ENCODE measurements at regions not wholly inside any gene's neighbourhood (a gene's known extent, or its start where the extent isn't known, plus 50 kb on each side); places are given as distances from the start of the nearest gene placed in this dataset.

DNA sequence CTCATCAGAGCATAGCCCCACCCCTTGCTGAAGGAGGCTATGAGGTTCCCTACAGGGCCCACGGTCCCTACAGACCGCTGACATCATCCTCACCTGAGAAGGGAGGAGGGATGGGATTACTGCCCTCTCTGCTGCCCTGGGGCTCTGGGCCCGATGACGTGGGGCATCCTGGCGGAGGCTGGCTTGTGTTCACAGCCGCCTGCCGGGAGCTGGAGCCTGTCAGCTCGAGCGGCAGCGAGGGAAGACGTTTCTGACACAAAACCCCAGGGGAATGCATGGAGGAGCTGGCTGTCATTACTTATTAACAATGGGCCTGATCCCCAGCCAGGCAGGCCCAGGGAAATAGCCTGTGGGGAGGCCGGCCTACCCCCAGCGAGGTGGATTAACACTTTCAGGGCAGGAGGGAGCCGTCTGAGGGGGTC lies 106.6 kb upstream of the ATP6AP2 start:
- Mint-ChIP-seq H3K4me1 (ENCODE audit: low read depth) (peaks cover 25% of the 10 kb centered on the region), H3K9me3 (no peaks in the 10 kb centered on the region), H3K27me3 (peaks cover 70% of the 10 kb centered on the region), H3K27ac (no peak overlapping the region), H3K36me3 (ENCODE audit: low read depth) (no peaks in the 10 kb centered on the region), H3K4me3 (no peak overlapping the region)
- DNase-seq: no peak

DNA sequence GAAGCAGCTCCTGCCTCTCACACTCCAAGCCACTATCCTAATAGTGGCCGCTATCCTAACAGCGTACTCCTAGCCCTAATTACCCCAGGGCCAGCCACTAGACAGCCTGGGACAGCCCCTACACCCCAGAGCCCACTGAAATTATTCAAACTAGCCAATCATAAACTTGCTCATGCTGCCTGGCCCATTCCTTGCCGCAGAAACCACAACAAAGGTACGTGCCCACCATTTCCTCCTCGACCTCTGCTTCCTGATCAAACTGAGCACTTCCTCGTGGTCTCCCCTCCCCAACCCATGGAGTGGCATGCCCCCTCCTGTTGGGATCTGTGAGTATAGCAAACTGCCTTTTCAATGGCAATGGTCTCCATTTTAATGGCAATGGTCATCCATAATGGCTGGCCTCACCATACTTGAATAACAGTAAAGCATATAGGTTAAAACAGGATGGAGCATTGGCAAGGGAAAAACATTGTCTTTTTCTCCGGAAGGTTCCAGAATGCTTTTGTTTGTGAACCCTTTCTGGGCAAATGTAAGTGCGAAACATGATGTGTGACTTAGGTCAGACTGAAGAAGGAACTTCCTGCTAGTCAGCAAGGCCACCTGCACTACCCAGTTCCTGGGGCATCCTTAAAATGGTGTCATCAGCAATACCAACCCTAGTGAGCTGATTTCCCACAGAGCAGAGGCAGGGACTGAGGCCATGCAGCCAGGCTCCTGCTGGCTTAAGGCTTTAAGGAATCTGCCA lies 107.1 kb upstream of the ATP6AP2 start:
- Mint-ChIP-seq H3K27ac (no peak overlapping the region), H3K9me3 (no peaks in the 10 kb centered on the region), H3K36me3 (ENCODE audit: low read depth) (no peaks in the 10 kb centered on the region), H3K27me3 (peaks cover 64% of the 10 kb centered on the region), H3K4me1 (ENCODE audit: low read depth) (peaks cover 27% of the 10 kb centered on the region), H3K4me3 (no peak overlapping the region)
- no peak for DNase-seq

DNA sequence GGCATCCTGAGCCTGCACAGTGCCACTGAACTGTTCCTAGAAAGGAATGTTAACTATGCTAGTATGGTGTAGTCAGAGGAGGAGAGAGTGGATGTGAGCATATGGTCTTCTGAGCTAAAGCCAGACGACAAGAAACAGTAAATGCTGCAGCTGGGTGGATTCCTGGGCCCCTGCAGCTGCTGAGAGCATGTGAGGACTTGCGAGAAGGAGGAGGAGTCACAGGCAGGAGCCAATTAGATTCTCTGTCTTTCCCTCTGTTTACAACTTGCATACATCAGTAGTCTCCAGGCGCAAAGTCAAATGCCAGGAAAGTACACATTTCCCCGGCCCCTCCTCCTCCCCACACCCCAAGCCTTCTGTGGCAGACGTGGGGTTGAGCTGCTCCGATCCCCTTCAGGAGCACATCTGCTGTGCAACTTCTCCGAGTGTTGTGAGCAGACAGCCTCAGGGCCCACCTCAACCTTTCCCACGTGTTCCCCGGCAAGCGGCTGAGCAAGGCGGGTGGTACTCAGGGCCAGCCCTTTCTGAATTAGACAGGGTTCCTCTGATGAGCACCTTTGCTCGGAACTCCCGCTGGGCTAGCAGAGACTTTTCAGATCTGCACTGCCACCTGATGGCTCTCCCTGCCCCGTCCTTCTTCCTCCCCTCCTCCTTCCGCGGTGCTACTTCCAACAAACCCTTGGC lies 108.7 kb upstream of the ATP6AP2 start:
- no peaks in the 10 kb centered on the region for H3K9me3 Mint-ChIP-seq
- peak; percentile 43 for DNase-seq
- H3K4me1 Mint-ChIP-seq (ENCODE audit: low read depth): peaks cover 31% of the 10 kb centered on the region
- peak overlapping the region; percentile 2 for H3K4me3 Mint-ChIP-seq
- no peak overlapping the region for H3K27ac Mint-ChIP-seq
- peaks cover 55% of the 10 kb centered on the region for H3K27me3 Mint-ChIP-seq
- no peaks in the 10 kb centered on the region for H3K36me3 Mint-ChIP-seq (ENCODE audit: low read depth)

DNA sequence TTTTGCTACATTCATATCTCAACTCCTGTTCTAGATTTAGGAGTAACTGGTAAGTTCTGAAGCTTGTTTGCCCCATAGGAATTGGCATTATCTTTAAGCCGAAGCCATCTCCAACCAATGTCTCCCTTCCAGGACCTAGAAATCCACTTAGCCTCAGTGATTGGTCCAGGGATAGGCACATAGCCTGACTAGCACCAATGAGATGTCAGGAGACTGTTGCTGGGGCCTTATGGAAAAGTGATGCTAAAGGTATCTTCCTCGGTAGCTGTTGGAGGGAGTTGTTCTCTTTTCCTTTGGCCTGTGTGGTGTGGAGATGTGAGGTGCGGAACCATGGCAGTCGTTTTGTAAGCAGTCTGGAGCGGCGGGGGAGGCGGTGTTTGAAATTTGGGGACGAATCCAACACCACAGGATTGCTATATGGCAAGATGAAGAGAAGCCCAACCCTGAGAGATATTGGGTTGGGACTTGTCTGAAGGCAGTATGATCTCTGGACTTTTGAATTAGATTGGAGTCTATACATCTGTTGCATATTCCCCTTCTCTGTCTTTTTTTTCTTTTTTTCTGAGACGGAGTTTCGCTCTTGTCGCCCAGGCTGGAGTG lies 109.8 kb upstream of the ATP6AP2 start:
- Mint-ChIP-seq H3K36me3 (ENCODE audit: low read depth) (no peaks in the 10 kb centered on the region), H3K4me3 (no peak overlapping the region), H3K9me3 (no peaks in the 10 kb centered on the region), H3K27me3 (peaks cover 47% of the 10 kb centered on the region), H3K4me1 (ENCODE audit: low read depth) (peaks cover 31% of the 10 kb centered on the region), H3K27ac (no peak overlapping the region)
- DNase-seq: no peak

DNA sequence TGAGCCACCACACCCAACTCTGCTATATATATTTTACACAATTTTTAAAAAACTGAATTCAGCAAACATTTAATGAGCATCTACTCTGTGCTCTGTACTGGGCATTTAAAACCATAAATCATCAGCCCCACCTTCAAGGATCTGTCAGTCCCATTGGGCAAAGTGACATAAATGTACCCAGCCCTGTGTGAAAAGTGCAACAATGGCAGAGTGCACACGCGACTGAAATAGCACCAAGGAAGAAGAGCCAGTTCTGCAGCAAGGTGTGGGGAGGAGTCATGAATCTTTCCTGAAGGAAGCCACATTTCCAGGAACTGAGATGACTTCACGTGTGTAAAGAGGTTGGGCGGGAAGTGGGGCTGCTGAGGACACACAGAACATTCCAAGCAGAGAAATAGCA lies 111.5 kb upstream of the ATP6AP2 start:
- no peak overlapping the region for H3K27ac Mint-ChIP-seq
- no peaks in the 10 kb centered on the region for H3K9me3 Mint-ChIP-seq
- no peaks in the 10 kb centered on the region for H3K36me3 Mint-ChIP-seq (ENCODE audit: low read depth)
- no peak for DNase-seq
- H3K4me3 Mint-ChIP-seq: no peak overlapping the region
- peaks cover 36% of the 10 kb centered on the region for H3K4me1 Mint-ChIP-seq (ENCODE audit: low read depth)
- peaks cover 48% of the 10 kb centered on the region for H3K27me3 Mint-ChIP-seq

DNA sequence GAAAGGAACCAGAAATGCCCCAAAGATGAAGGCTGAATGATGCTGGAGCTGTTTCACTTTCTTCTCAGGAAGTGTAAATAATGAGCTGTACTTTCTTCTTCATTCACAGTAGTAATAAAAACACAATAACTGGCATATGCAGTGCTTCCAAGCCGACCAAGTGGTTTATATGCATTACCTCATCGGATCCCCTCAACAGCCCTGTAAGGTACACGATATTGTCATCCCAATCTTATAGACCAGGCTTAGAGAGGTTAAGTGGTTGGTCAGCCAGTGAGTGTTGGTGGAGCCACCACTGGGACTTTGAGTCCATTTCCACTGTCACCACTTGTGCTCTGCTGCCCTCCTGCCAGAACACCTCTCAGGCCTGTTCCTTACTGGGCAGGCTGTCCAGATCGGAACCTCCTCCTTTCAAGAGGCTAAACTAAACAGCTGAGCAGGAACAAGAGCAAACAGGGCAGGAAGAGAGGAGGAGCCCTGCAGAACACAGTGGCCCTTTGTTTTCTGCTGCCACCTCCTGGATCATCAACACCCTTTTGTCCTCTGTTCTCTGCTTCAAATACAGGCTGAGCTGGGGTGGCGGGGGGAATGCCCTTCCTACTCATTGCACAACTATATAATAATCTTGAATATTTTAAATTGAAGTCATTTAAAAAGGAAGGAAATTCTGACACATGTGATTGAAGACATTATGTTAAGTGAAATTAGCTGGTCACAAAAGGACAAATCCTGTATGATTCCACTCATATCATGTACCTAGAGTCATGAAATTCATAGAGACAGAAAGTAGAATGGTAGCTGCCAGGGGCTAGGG lies 112.5 kb upstream of the ATP6AP2 start:
- H3K27ac Mint-ChIP-seq: peak overlapping the region; percentile 16
- H3K4me1 Mint-ChIP-seq (ENCODE audit: low read depth): peaks cover 30% of the 10 kb centered on the region
- DNase-seq: no peak
- no peak overlapping the region for H3K4me3 Mint-ChIP-seq
- no peaks in the 10 kb centered on the region for H3K9me3 Mint-ChIP-seq
- no peaks in the 10 kb centered on the region for H3K36me3 Mint-ChIP-seq (ENCODE audit: low read depth)
- H3K27me3 Mint-ChIP-seq: peaks cover 50% of the 10 kb centered on the region

DNA sequence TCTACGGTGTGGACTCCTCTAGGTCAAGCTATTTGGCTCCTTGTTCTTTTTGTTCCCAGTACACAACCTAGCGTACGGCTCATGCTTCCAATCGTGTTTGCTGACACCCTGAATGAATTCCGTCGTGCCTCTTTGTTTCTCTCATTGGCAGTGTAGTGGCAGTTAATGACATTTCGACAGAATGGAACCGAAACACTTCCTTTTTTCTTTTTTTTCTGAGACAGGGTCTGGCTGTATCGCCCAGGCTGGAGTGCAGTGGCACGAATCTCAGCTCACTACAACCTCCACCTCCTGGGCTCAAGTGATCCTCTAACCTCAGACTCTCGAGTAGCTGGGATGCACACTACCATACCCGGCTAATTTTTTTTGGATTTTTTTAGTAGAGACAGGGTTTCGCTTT lies 113.3 kb upstream of the ATP6AP2 start:
- H3K27ac Mint-ChIP-seq: no peak overlapping the region
- peaks cover 26% of the 10 kb centered on the region for H3K4me1 Mint-ChIP-seq (ENCODE audit: low read depth)
- H3K4me3 Mint-ChIP-seq: no peak overlapping the region
- H3K27me3 Mint-ChIP-seq: peaks cover 52% of the 10 kb centered on the region
- no peak for DNase-seq
- no peaks in the 10 kb centered on the region for H3K9me3 Mint-ChIP-seq
- H3K36me3 Mint-ChIP-seq (ENCODE audit: low read depth): no peaks in the 10 kb centered on the region

DNA sequence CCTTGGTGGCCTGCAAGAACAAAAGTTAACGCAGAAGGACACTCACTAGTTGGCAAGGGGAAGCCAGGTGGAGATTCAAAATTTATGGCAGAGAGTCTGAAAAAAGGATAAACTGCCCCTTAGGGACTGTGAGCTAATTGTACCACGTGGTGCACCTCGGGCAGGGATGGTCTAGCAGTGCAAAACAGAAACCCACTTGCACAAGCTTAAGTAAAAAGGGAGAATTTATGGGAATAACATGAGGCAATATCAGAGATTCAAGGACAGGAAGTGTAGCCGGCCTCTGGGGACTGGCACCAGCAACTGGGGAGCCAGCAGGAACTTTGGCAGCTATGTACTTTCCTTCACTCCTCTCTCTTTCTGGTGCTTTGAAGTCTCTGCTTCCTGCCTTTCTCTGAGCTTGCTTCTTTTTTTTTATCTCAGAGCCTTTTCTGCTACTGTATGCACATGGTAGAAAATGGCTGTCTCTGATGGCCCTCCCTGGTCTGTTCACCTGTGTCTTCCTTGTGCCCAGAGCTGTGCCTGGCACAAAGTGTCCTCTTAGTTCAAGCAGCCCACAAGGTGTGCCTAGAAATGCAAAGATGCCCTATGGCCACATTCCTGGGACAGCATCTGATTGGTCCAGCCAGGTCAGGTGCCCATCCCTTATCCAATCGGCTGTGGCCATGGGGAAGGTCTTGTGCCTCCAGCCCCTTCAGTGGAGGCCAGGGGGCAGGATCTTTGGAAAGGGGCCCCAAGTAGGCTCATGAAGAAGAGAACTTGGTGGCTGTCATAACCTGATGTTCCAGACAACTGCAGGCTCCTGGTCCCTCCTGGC lies 114.8 kb upstream of the ATP6AP2 start:
- DNase-seq: no peak
- H3K4me3 Mint-ChIP-seq: no peak overlapping the region

DNA sequence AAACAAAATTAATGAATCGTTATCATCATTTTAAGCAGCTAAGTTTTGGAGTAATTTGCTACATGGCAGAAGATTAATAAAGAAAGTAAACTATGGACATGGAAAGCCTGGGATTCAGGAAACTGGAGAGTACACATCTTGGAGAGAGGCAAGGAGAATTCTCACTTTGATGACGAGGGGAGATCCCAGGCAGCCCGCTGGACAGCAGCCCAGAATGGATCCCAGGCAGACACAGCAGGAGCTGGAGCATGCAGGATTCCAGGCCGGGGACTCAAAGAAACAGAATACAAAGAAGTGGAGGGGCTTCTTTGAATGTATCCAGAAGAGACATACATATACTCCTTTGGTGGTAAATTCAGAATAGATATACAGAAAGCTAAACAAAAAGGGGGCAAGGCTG lies 118.0 kb upstream of the ATP6AP2 start:
- Mint-ChIP-seq H3K36me3 (ENCODE audit: low read depth) (no peaks in the 10 kb centered on the region), H3K27ac (no peak overlapping the region), H3K27me3 (peaks cover 62% of the 10 kb centered on the region), H3K4me1 (ENCODE audit: low read depth) (peaks cover 10% of the 10 kb centered on the region), H3K4me3 (no peak overlapping the region), H3K9me3 (no peaks in the 10 kb centered on the region)
- DNase-seq: no peak

More for the DNA sequence above, 114.8 kb upstream of the ATP6AP2 start:
- no peaks in the 10 kb centered on the region for H3K36me3 Mint-ChIP-seq (ENCODE audit: low read depth)
- no peak overlapping the region for H3K27ac Mint-ChIP-seq
- peaks cover 18% of the 10 kb centered on the region for H3K4me1 Mint-ChIP-seq (ENCODE audit: low read depth)
- H3K27me3 Mint-ChIP-seq: peaks cover 51% of the 10 kb centered on the region
- H3K9me3 Mint-ChIP-seq: no peaks in the 10 kb centered on the region

DNA sequence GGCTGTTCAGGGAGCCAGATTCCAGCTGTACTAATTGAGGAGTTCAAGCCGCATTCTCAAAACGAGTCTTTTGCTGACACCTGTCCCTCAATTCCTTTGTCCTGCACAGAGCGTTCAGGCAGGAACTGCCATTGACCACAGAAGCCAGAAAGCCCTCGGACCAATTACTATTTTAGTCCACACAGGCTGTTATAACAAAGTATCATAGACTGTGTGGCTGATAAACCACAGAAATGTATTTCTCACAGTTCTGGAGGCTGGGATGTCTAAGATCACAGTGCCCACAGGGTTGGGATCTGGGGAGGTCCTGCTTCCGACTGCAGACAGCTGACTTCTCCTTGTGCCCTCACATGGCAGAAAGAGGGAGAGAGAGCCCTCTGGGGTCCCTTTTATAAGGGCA lies 119.8 kb upstream of the ATP6AP2 start:
- Mint-ChIP-seq H3K9me3 (no peaks in the 10 kb centered on the region), H3K36me3 (ENCODE audit: low read depth) (no peaks in the 10 kb centered on the region), H3K27me3 (peaks cover 59% of the 10 kb centered on the region), H3K4me1 (ENCODE audit: low read depth) (peaks cover 5% of the 10 kb centered on the region), H3K27ac (no peak overlapping the region), H3K4me3 (no peak overlapping the region)
- no peak for DNase-seq

DNA sequence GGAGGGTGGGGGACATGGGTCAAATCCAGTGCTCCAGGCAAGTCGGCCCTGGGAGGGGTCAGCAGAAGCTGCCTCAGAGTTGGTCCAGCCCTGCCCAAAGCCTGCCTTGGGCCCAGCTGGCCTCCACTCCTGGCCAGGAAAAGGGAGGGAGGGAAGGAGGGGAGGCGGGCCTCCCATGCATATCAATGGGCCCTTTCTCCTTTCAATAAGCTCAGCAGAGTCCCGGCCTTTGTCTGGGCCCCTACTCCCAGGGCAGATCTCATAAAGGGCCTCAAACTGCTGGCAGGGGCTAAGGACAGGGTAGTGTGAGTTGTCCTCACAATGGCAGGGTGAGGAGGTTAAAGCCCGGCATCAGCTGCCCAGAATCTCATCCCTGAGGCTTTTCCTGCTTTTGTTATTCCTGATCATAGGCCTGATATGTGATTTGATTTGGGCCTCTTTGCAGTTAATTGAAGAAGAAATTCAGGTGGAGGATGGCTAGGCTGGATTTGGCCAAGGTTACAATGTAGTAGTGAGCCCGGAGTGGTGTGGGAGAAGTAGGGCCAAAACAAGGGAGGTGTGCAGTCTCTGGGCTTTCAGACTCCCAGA lies 121.1 kb upstream of the ATP6AP2 start:
- H3K4me3 Mint-ChIP-seq: no peak overlapping the region
- no peaks in the 10 kb centered on the region for H3K36me3 Mint-ChIP-seq (ENCODE audit: low read depth)
- H3K4me1 Mint-ChIP-seq (ENCODE audit: low read depth): no peaks in the 10 kb centered on the region
- no peak overlapping the region for H3K27ac Mint-ChIP-seq
- H3K27me3 Mint-ChIP-seq: peaks cover 59% of the 10 kb centered on the region
- no peak for DNase-seq
- H3K9me3 Mint-ChIP-seq: peaks cover 6% of the 10 kb centered on the region

DNA sequence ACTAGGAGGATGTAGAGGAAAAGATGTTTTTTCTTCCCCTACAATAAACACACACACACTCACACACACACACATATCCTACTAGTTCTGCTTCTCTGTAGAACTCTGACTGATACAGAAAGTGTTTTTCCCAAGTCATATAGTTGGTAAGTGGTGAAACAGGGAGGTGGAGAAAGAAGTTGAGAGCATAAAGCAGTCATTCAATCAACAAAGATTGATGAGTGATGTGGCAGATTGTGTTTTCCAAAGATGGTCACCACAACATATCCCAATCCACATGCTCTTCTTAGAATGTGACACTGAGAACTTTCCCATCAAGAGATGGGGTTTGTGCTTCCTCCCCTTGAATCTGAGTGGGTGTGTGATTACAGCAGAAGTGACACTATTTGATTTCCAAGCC lies 123.4 kb upstream of the ATP6AP2 start:
- Mint-ChIP-seq H3K27ac (no peak overlapping the region), H3K4me3 (no peak overlapping the region), H3K27me3 (peaks cover 45% of the 10 kb centered on the region), H3K4me1 (ENCODE audit: low read depth) (no peaks in the 10 kb centered on the region), H3K9me3 (peaks cover 6% of the 10 kb centered on the region), H3K36me3 (ENCODE audit: low read depth) (no peaks in the 10 kb centered on the region)
- no peak for DNase-seq

DNA sequence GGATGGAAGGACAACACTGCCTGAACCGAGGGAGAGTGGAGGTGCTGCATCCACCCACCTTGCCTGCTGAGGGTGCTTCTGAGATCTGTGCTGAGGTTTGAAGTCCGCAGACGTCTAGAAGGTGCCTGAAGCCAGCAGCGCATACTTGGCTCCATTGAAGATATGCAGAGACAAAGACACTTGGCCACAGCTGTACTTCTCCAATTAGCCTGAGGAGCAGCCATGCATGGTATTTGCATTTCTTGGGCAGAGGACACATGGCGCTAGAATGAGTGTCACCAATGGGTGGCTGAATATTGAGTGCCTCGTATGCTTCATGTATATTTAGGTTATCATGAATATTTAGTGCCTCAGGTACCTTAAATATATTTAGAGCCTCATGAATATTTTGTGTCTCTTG lies 128.7 kb upstream of the ATP6AP2 start:
- Mint-ChIP-seq H3K9me3 (peaks cover 6% of the 10 kb centered on the region), H3K4me3 (no peak overlapping the region), H3K36me3 (ENCODE audit: low read depth) (no peaks in the 10 kb centered on the region), H3K27ac (no peak overlapping the region), H3K4me1 (ENCODE audit: low read depth) (no peaks in the 10 kb centered on the region), H3K27me3 (peaks cover 32% of the 10 kb centered on the region)
- DNase-seq: no peak
